ENCODE measurements at regions not wholly inside any gene's neighbourhood (a gene's known extent, or its start where the extent isn't known, plus 50 kb on each side); places are given as distances from the start of the nearest gene placed in this dataset.

GRCh38 chr12:45494279-45494678, 235.2 kb upstream of the ARID2 start:
- Histone ChIP-seq H3K27ac (ENCODE audit: extremely low read length, insufficient read depth, low read length) (no peak overlapping the region), H2AFZ (ENCODE audit: low read length) (no peak overlapping the region), H3K9me3 (ENCODE audit: low read length) (no peaks in the 10 kb centered on the region), H3K4me3 (replicated peaks in 1 of 3; ENCODE audit: insufficient read depth in 1 of 3, low read depth in 2 of 3, low read length in 3 of 3) (no peak overlapping the region), H3K9ac (ENCODE audit: insufficient read depth, low read depth, low read length) (no peak overlapping the region), H3K4me1 (ENCODE audit: insufficient read depth, low read length) (no peaks in the 10 kb centered on the region), H4K20me1 (ENCODE audit: insufficient read depth, low read length) (no peaks in the 10 kb centered on the region), H3K4me2 (ENCODE audit: low read depth, low read length) (no peak overlapping the region), H3K36me3 (replicated peaks in 1 of 2; ENCODE audit: control insufficient read depth in 1 of 2, insufficient read depth in 2 of 2, low read length in 2 of 2) (no peaks in the 10 kb centered on the region), H3K79me2 (ENCODE audit: insufficient read depth, low read length) (no peaks in the 10 kb centered on the region), H3K27me3 (ENCODE audit: control insufficient read depth in 1 of 2, insufficient read depth in 2 of 2, low read length in 2 of 2) (no peaks in the 10 kb centered on the region)
- CTCF ChIA-PET (ENCODE audit: low intra/inter-chr PET ratio, low total read pairs) = no interaction called here
- TF ChIP-seq MZF1 (CRISPR knock-in tag; IDR thresholded peaks at IDR 0.05; ENCODE audit: borderline replicate concordance) = no peak
- TF ChIP-seq USF2 (IDR thresholded peaks at IDR 0.05; ENCODE audit: low read depth, low read length) = peak; percentile 67; the same call in 1 of the 2 replicates
- no peak for TF ChIP-seq USF2 (CRISPR knock-in tag; IDR thresholded peaks at IDR 0.05; ENCODE audit: borderline replicate concordance)
- TF ChIP-seq RAD51 (IDR thresholded peaks at IDR 0.05; ENCODE audit: borderline replicate concordance) = peak; percentile 76
- WGBS (ENCODE audit: low lambda C conversion rate) = 4% methylated on average over 4 of the region's 4 CpGs
- POLR2A ChIA-PET = no interaction called here
- ATAC-seq (no peak), FAIRE-seq (no peak), DNase-seq (ENCODE audit: low spot score) (no peak)
- intact Hi-C loops (cut with micrococcal nuclease; ENCODE audit: unreplicated experiment) = no loop called here
- BruUV-seq (replicated peaks) = no TSS peak
- in situ Hi-C loops (cut with HindIII; ENCODE audit: extremely low pct_ligation_motif_present, low pct_unique_long_range_greater_than_20kb) = no loop called here

- H3K9me3 ChIP-seq (ENCODE audit: low read length) = no peaks in the 10 kb centered on the region
- no peak overlapping the region for H3K4me3 ChIP-seq (replicated peaks in 1 of 3; ENCODE audit: insufficient read depth in 1 of 3, low read depth in 2 of 3, low read length in 3 of 3)
- no peak for ATAC-seq
- BruUV-seq (replicated peaks) = no TSS peak
- no peaks in the 10 kb centered on the region for H3K27me3 ChIP-seq (ENCODE audit: control insufficient read depth in 1 of 2, insufficient read depth in 2 of 2, low read length in 2 of 2)
- CTCF ChIA-PET (ENCODE audit: low intra/inter-chr PET ratio, low total read pairs) = no interaction called here
- H2AFZ ChIP-seq (ENCODE audit: low read length) = no peak overlapping the region
- no peaks in the 10 kb centered on the region for H3K79me2 ChIP-seq (ENCODE audit: insufficient read depth, low read length)
- no peaks in the 10 kb centered on the region for H3K36me3 ChIP-seq (replicated peaks in 1 of 2; ENCODE audit: control insufficient read depth in 1 of 2, insufficient read depth in 2 of 2, low read length in 2 of 2)
- DNase-seq (ENCODE audit: low spot score) = no peak
- TF ChIP-seq ZFP41 (CRISPR knock-in tag; IDR thresholded peaks at IDR 0.05; ENCODE audit: borderline replicate concordance) (no peak), ZFP90 (CRISPR knock-in tag; IDR thresholded peaks at IDR 0.05; ENCODE audit: borderline replicate concordance) (no peak), MNT (IDR thresholded peaks at IDR 0.05) (no peak), ATM (IDR thresholded peaks at IDR 0.05; ENCODE audit: borderline replicate concordance) (no peak), KLF15 (CRISPR knock-in tag; IDR thresholded peaks at IDR 0.05; ENCODE audit: borderline replicate concordance) (no peak), NFATC3 (CRISPR knock-in tag; IDR thresholded peaks at IDR 0.05) (no peak), ZNF503 (CRISPR knock-in tag; IDR thresholded peaks at IDR 0.05) (no peak), NBN (conservative IDR thresholded peaks at IDR 0.05) (no peak), KDM3A (CRISPR knock-in tag; IDR thresholded peaks at IDR 0.05; ENCODE audit: low read depth) (no peak), MYC (CRISPR knock-in tag; IDR thresholded peaks at IDR 0.05; ENCODE audit: borderline replicate concordance) (no peak)
- no peak overlapping the region for H3K4me2 ChIP-seq (ENCODE audit: low read depth, low read length)
- no peak for FAIRE-seq
- intact Hi-C loops (cut with micrococcal nuclease; ENCODE audit: unreplicated experiment) = no loop called here
- in situ Hi-C loops (cut with HindIII; ENCODE audit: extremely low pct_ligation_motif_present, low pct_unique_long_range_greater_than_20kb) = no loop called here
- POLR2A ChIA-PET = no interaction called here
- 0% methylated on average over 1 of the region's 1 CpG for WGBS (ENCODE audit: low lambda C conversion rate)
- H4K20me1 ChIP-seq (ENCODE audit: insufficient read depth, low read length) = no peaks in the 10 kb centered on the region
- H3K9ac ChIP-seq (ENCODE audit: insufficient read depth, low read depth, low read length) = no peak overlapping the region
- no peaks in the 10 kb centered on the region for H3K4me1 ChIP-seq (ENCODE audit: insufficient read depth, low read length)
- H3K27ac ChIP-seq (ENCODE audit: extremely low read length, insufficient read depth, low read length) = no peak overlapping the region
These were observed 230.9 kb upstream of the ARID2 start for GRCh38 chr12:45498645-45499044.
